Panc1 (cell line): ENCODE measurements at regions not wholly inside any gene's neighbourhood (a gene's known extent, or its start where the extent isn't known, plus 50 kb on each side); places are given as distances from the start of the nearest gene placed in this dataset.

ENCODE experiments used
- ATAC-seq: fragments of 200-7000 bp; cut with Tn5 transposase; 2 replicates; pipeline ENCODE4 v1.9.1; 2020; ENCODE audit warnings: mild to moderate bottlenecking, moderate library complexity
- BruUV-seq: library from RNA; stranded (reverse); fragments of 400-500 nt; replicated peaks from 2 replicates; lab custom pipeline; 2021; lab: Mats Ljungman, UMichigan
- CTCF ChIA-PET: fragments of 300-600 bp; sonication (Branson Sonifier 250); formaldehyde crosslinking; loops from one replicate; lab custom pipeline; 2022; ENCODE audit warnings: antibody characterized with exemption; lab: Charles Lee
- POLR2A ChIA-PET: fragments of 300-600 bp; sonication (Branson Sonifier 250); formaldehyde crosslinking; loops from one replicate; lab custom pipeline; 2022; ENCODE audit warnings: antibody characterized with exemption; lab: Charles Lee
- DNase-seq: peaks from one replicate; pipeline ENCODE4 v3.0.0-alpha.2; 2010; ENCODE audit warnings: low read depth, low spot score
- H3K27ac ChIP-seq: 2 replicates; pipeline ENCODE4 v1.5.1; 2011; ENCODE audit warnings: mild to moderate bottlenecking, low read length, inconsistent platforms
- H3K27me3 ChIP-seq: fragments of 200-500 bp; sonication (Bioruptor generic); 2 replicates; pipeline ENCODE4 v1.6.0; 2014; ENCODE audit warnings: low read length, inconsistent platforms; ENCODE audit not compliant: control insufficient read depth, insufficient read depth
- H3K36me3 ChIP-seq: fragments of 200-500 bp; sonication (Bioruptor generic); 2 replicates; pipeline ENCODE4 v1.5.1; 2014; ENCODE audit warnings: inconsistent platforms, mild to moderate bottlenecking, low read length, moderate library complexity; ENCODE audit not compliant: control insufficient read depth, insufficient read depth
- H3K4me1 ChIP-seq: 2 replicates; pipeline ENCODE4 v1.5.1; 2011; ENCODE audit warnings: inconsistent platforms, mild to moderate bottlenecking, low read length, moderate library complexity; ENCODE audit not compliant: control insufficient read depth, insufficient read depth
- H3K4me3 ChIP-seq, 2 experiments: 2 replicates each; pipeline ENCODE4 v1.5.1; 2011 to 2012; ENCODE audit warnings: low read depth in 2 of 2, low read length in 2 of 2, mild to moderate bottlenecking in 2 of 2, inconsistent platforms in 1 of 2, moderate library complexity in 1 of 2
- H3K9me3 ChIP-seq: fragments of 200-500 bp; sonication (Bioruptor generic); 2 replicates; pipeline ENCODE4 v1.5.1; 2014; ENCODE audit warnings: low read depth, mild to moderate bottlenecking, inconsistent platforms, low read length, moderate library complexity; ENCODE audit not compliant: control insufficient read depth, insufficient read depth
- POLR2AphosphoS5 ChIP-seq: IDR thresholded peaks from 2 replicates; pipeline ENCODE4 v1.6.1; 2012; ENCODE audit warnings: mild to moderate bottlenecking, low read depth, low read length, moderate library complexity
- SIN3A ChIP-seq: IDR thresholded peaks from 2 replicates; pipeline ENCODE4 v1.6.1; 2012; ENCODE audit warnings: low read depth, mild to moderate bottlenecking, low read length, moderate library complexity, borderline replicate concordance; ENCODE audit not compliant: insufficient read depth
- TCF7L2 ChIP-seq: IDR thresholded peaks from 2 replicates; pipeline ENCODE4 v1.6.1; 2011; ENCODE audit warnings: mild to moderate bottlenecking, low read depth, low read length, inconsistent platforms
- in situ Hi-C: cut with HindIII; loops from 2 replicates; pipeline ENCODE4 v1.10.0; 2016; ENCODE audit warnings: low sequenced_read_pairs, low pct_unique_long_range_greater_than_20kb
- intact Hi-C: fragments of 100-400 bp; cut with micrococcal nuclease; formaldehyde crosslinking; loops from one replicate; pipeline ENCODE4 v1.10.0; 2022; ENCODE audit not compliant: unreplicated experiment
- TF ChIP-seq, protein P1 (sequence below), 2 experiments: IDR thresholded peaks; 2 replicates each; pipeline ENCODE4 v1.6.1; 2011 to 2012; ENCODE audit warnings: low read depth in 2 of 2, control low read depth in 1 of 2, low read length in 1 of 2, mild to moderate bottlenecking in 1 of 2, moderate library complexity in 1 of 2; ENCODE audit not compliant: insufficient read depth in 1 of 2
- TF ChIP-seq, protein P2 (sequence below): fragments of 450-650 bp; IDR thresholded peaks from 2 replicates; pipeline ENCODE4 v1.5.1; 2017; ENCODE audit warnings: mild to moderate bottlenecking

DNA sequence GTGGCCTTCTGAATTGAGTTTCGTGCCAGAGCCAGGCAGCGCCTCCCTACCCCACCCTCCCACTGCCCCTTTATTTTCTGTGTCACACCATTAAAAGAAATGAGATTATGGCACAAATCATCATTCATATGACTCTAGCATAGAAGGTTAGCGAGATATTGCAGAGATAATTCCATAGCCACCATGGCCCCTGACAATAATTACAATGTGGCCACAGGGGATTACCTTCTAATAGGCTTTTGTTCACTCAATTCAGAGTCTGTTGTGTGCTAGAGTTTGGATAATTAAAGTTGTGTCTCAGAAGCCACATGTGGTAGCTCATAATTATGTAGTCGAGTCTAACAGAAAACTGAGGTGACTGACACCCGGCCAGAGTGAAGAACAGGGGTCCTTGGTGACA, 428.1 kb downstream of the ARHGEF28 start:
- ATAC-seq = no peak
- ChIA-PET CTCF (no interaction called here), POLR2A (no interaction called here)
- H3K36me3 ChIP-seq = no peaks in the 10 kb centered on the region
- H3K9me3 ChIP-seq = no peaks in the 10 kb centered on the region
- in situ Hi-C loops (no loop called here), intact Hi-C loops (no loop called here)
- H3K4me3 ChIP-seq = no peak overlapping the region
- no peak for DNase-seq
- TF ChIP-seq TCF7L2 (no peak), POLR2AphosphoS5 (no peak), SIN3A (no peak)
- TF ChIP-seq, protein P1, sequence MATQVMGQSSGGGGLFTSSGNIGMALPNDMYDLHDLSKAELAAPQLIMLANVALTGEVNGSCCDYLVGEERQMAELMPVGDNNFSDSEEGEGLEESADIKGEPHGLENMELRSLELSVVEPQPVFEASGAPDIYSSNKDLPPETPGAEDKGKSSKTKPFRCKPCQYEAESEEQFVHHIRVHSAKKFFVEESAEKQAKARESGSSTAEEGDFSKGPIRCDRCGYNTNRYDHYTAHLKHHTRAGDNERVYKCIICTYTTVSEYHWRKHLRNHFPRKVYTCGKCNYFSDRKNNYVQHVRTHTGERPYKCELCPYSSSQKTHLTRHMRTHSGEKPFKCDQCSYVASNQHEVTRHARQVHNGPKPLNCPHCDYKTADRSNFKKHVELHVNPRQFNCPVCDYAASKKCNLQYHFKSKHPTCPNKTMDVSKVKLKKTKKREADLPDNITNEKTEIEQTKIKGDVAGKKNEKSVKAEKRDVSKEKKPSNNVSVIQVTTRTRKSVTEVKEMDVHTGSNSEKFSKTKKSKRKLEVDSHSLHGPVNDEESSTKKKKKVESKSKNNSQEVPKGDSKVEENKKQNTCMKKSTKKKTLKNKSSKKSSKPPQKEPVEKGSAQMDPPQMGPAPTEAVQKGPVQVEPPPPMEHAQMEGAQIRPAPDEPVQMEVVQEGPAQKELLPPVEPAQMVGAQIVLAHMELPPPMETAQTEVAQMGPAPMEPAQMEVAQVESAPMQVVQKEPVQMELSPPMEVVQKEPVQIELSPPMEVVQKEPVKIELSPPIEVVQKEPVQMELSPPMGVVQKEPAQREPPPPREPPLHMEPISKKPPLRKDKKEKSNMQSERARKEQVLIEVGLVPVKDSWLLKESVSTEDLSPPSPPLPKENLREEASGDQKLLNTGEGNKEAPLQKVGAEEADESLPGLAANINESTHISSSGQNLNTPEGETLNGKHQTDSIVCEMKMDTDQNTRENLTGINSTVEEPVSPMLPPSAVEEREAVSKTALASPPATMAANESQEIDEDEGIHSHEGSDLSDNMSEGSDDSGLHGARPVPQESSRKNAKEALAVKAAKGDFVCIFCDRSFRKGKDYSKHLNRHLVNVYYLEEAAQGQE (IDR thresholded peaks at IDR 0.05; ENCODE audit: insufficient read depth in 1 of 2, low read depth in 2 of 2, low read length in 1 of 2) = no peak
- TF ChIP-seq, protein P2, sequence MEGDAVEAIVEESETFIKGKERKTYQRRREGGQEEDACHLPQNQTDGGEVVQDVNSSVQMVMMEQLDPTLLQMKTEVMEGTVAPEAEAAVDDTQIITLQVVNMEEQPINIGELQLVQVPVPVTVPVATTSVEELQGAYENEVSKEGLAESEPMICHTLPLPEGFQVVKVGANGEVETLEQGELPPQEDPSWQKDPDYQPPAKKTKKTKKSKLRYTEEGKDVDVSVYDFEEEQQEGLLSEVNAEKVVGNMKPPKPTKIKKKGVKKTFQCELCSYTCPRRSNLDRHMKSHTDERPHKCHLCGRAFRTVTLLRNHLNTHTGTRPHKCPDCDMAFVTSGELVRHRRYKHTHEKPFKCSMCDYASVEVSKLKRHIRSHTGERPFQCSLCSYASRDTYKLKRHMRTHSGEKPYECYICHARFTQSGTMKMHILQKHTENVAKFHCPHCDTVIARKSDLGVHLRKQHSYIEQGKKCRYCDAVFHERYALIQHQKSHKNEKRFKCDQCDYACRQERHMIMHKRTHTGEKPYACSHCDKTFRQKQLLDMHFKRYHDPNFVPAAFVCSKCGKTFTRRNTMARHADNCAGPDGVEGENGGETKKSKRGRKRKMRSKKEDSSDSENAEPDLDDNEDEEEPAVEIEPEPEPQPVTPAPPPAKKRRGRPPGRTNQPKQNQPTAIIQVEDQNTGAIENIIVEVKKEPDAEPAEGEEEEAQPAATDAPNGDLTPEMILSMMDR = no peak
- no TSS peak for BruUV-seq
- H3K27me3 ChIP-seq = peaks cover 2% of the 10 kb centered on the region; the same call in 1 of the 2 replicates
- H3K4me1 ChIP-seq = no peaks in the 10 kb centered on the region
- no peak overlapping the region for H3K27ac ChIP-seq

DNA sequence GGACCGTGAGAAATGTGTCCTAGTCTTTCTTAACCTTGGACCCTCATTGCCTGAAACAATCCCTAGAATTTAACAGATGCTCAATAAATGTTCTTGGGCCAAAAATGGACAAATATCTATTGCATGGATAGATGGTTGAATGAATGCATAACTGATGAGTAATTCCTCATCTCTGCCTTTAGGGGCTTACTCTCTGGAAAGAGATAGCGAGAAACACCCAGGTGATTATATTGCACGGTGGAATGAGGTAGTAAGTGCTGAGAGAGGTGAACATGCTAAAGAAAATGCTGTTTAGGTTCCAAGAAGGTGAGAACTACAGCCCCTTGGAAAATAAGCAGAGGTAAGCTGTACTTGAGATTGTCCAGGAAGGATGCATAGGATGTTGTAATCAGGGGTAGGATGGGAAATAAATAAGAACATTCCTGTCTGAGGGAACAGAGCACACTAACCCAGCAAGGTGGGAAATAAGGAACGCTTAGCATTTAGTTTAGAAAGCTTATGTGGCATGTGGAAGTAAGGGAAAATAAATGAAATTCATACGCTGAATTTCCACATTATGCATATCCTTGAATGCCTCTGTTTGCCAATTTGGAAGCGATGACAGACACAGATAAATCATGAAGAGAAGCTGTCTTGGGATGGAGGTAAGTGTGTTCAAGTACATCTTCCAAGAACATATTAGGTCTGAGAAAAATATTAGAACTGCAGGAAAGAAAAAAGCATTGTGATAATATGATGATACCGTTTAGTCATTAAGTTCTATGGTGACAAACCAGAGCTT, 426.6 kb downstream of the ARHGEF28 start:
- Histone ChIP-seq H3K9me3 (no peaks in the 10 kb centered on the region), H3K27ac (no peak overlapping the region), H3K27me3 (peaks cover 2% of the 10 kb centered on the region; the same call in 1 of the 2 replicates), H3K4me1 (no peaks in the 10 kb centered on the region), H3K36me3 (no peaks in the 10 kb centered on the region), H3K4me3 (no peak overlapping the region)
- ChIA-PET CTCF (no interaction called here), POLR2A (no interaction called here)
- BruUV-seq = no TSS peak
- in situ Hi-C loops (no loop called here), intact Hi-C loops (no loop called here)
- no peak for ATAC-seq
- TF ChIP-seq, protein P1 (IDR thresholded peaks at IDR 0.05; ENCODE audit: insufficient read depth in 1 of 2, low read depth in 2 of 2, low read length in 1 of 2) = no peak
- TF ChIP-seq POLR2AphosphoS5 = no peak
- TF ChIP-seq, protein P2 = no peak
- TF ChIP-seq SIN3A = no peak
- TF ChIP-seq TCF7L2 = no peak
- no peak for DNase-seq
